Fibroblast of skin of right biceps (primary cell): ENCODE measurements at regions not wholly inside any gene's neighbourhood (a gene's known extent, or its start where the extent isn't known, plus 50 kb on each side); places are given as distances from the start of the nearest gene placed in this dataset.
"Not testable (repeated sequence)": the region's sequence is repeated elsewhere in the genome, so short reads cannot be mapped to it uniquely, and the experiment has no call there.

Source experiments
- DNase-seq: peaks from one replicate; pipeline ENCODE4 v3.0.0-alpha.2; 2013

- DNase-seq, result no peak
These were observed 411.2 kb upstream of the CHAC2 start for GRCh38 chr2:53356291-53356905.

GRCh38 chr2:53353135-53354114 lies 414.2 kb upstream of the CHAC2 start:
- DNase-seq, result peak; percentile 5

- DNase-seq, result no peak
These were observed 420.3 kb upstream of the CHAC2 start for GRCh38 chr2:53347269-53347668.

GRCh38 chr2:53342248-53342647 lies 425.4 kb upstream of the CHAC2 start:
- no peak for DNase-seq

GRCh38 chr2:53334610-53335009 lies 433.0 kb upstream of the CHAC2 start:
- DNase-seq, result no peak

- no peak for DNase-seq
These were observed 435.9 kb upstream of the CHAC2 start for GRCh38 chr2:53331667-53332066.

- DNase-seq, result no peak
These were observed 449.7 kb upstream of the CHAC2 start for GRCh38 chr2:53317861-53318260.

GRCh38 chr2:53315149-53315548 lies 452.5 kb upstream of the CHAC2 start:
- no peak for DNase-seq

GRCh38 chr2:53314718-53315117 lies 452.9 kb upstream of the CHAC2 start:
- DNase-seq, result no peak

GRCh38 chr2:53313644-53314043 lies 454.0 kb upstream of the CHAC2 start:
- not testable (repeated sequence) for DNase-seq

GRCh38 chr2:53312721-53313120 lies 454.9 kb upstream of the CHAC2 start:
- no peak for DNase-seq

- no peak for DNase-seq
These were observed 455.4 kb upstream of the CHAC2 start for GRCh38 chr2:53312181-53312580.

GRCh38 chr2:53303012-53303578 lies 464.5 kb upstream of the CHAC2 start:
- DNase-seq, result no peak

- no peak for DNase-seq
These were observed 465.1 kb upstream of the CHAC2 start for GRCh38 chr2:53302455-53302854.

- DNase-seq, result peak; percentile 5
These were observed 478.1 kb upstream of the CHAC2 start for GRCh38 chr2:53289309-53290006.

- peak; percentile 5 for DNase-seq
These were observed 481.3 kb upstream of the CHAC2 start for GRCh38 chr2:53286345-53286744.

GRCh38 chr2:53275743-53276142 lies 491.9 kb upstream of the CHAC2 start:
- no peak for DNase-seq

- no peak for DNase-seq
These were observed 499.0 kb upstream of the CHAC2 start for GRCh38 chr2:53268626-53269025.

- no peak for DNase-seq
These were observed 499.5 kb upstream of the CHAC2 start for GRCh38 chr2:53268086-53268485.

- DNase-seq, result no peak
These were observed 501.9 kb upstream of the CHAC2 start for GRCh38 chr2:53265544-53266299.

GRCh38 chr2:53260568-53260967 lies 507.0 kb upstream of the CHAC2 start:
- DNase-seq, result no peak

- DNase-seq, result no peak
These were observed 508.1 kb upstream of the CHAC2 start for GRCh38 chr2:53259395-53260009.
